GM20000 (cell line): ENCODE measurements at regions not wholly inside any gene's neighbourhood (a gene's known extent, or its start where the extent isn't known, plus 50 kb on each side); places are given as distances from the start of the nearest gene placed in this dataset.

Source experiments
- DNase-seq: peaks from one replicate; pipeline ENCODE4 v3.0.0; 2012; ENCODE audit warnings: low spot score
- CTCF ChIP-seq: IDR thresholded peaks from 2 replicates; pipeline ENCODE4 v1.5.1; 2012; ENCODE audit warnings: mild to moderate bottlenecking, control low read depth; ENCODE audit errors: extremely low read depth, missing control alignments

GRCh38 chr10:118537623-118538022, 57.8 kb downstream of the PRLHR start:
- no peak for DNase-seq
- TF ChIP-seq CTCF, result no peak

- no peak for DNase-seq
These were observed 61.3 kb downstream of the PRLHR start for GRCh38 chr10:118534136-118534535.

GRCh38 chr10:118531105-118531852, 64.2 kb downstream of the PRLHR start:
- no peak for DNase-seq
- no peak for TF ChIP-seq CTCF

More at GRCh38 chr10:118534136-118534535, 61.3 kb downstream of the PRLHR start:
- TF ChIP-seq CTCF, result no peak

GRCh38 chr10:118528426-118528825, 67.0 kb downstream of the PRLHR start:
- no peak for DNase-seq
- no peak for TF ChIP-seq CTCF

- TF ChIP-seq CTCF, result no peak
- no peak for DNase-seq
These were observed 71.7 kb downstream of the PRLHR start for GRCh38 chr10:118523775-118524174.

- no peak for TF ChIP-seq CTCF
- DNase-seq, result no peak
These were observed 72.5 kb downstream of the PRLHR start for GRCh38 chr10:118522791-118523498.

GRCh38 chr10:118521415-118522117, 73.9 kb downstream of the PRLHR start:
- no peak for DNase-seq
- TF ChIP-seq CTCF, result no peak
